AG04450 (cell line): ENCODE measurements at regions not wholly inside any gene's neighbourhood (a gene's known extent, or its start where the extent isn't known, plus 50 kb on each side); places are given as distances from the start of the nearest gene placed in this dataset.

Experiments used
- CTCF ChIA-PET: fragments of 300-600, 350-600 bp; formaldehyde crosslinking; extraction: SDS; loops from one replicate; lab custom pipeline; 2022; ENCODE audit warnings: antibody characterized with exemption, inconsistent platforms; lab: Charles Lee
- POLR2A ChIA-PET: fragments of 350-600 bp; formaldehyde crosslinking; extraction: SDS; loops from one replicate; lab custom pipeline; 2021; ENCODE audit warnings: antibody characterized with exemption, inconsistent platforms; lab: Yijun Ruan, JAX
- DNase-seq: peaks from one replicate; pipeline ENCODE4 v3.0.0-alpha.2; 2011; ENCODE audit warnings: low read depth, low spot score
- H3K27ac ChIP-seq: one replicate; pipeline ENCODE4 v1.5.1; 2012; ENCODE audit warnings: low read depth, low read length, control low read depth
- H3K27me3 ChIP-seq: one replicate; pipeline ENCODE4 v1.6.0; 2012; ENCODE audit warnings: low read length; ENCODE audit not compliant: control insufficient read depth, insufficient read depth
- H3K4me3 ChIP-seq: 2 replicates; pipeline ENCODE4 v1.5.1; 2011; ENCODE audit warnings: mild to moderate bottlenecking, low read depth, low read length, control low read depth
- H3K9me3 ChIP-seq: 2 replicates; pipeline ENCODE4 v1.5.1; 2012; ENCODE audit warnings: low read length; ENCODE audit not compliant: control insufficient read depth, insufficient read depth
- TF ChIP-seq, protein P1 (sequence below): IDR thresholded peaks from 2 replicates; pipeline ENCODE4 v1.5.1; 2011; ENCODE audit warnings: low read depth, low read length, control low read depth, inconsistent platforms

- TF ChIP-seq, protein P1, sequence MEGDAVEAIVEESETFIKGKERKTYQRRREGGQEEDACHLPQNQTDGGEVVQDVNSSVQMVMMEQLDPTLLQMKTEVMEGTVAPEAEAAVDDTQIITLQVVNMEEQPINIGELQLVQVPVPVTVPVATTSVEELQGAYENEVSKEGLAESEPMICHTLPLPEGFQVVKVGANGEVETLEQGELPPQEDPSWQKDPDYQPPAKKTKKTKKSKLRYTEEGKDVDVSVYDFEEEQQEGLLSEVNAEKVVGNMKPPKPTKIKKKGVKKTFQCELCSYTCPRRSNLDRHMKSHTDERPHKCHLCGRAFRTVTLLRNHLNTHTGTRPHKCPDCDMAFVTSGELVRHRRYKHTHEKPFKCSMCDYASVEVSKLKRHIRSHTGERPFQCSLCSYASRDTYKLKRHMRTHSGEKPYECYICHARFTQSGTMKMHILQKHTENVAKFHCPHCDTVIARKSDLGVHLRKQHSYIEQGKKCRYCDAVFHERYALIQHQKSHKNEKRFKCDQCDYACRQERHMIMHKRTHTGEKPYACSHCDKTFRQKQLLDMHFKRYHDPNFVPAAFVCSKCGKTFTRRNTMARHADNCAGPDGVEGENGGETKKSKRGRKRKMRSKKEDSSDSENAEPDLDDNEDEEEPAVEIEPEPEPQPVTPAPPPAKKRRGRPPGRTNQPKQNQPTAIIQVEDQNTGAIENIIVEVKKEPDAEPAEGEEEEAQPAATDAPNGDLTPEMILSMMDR: no peak
- POLR2A ChIA-PET: no interaction called here
- H3K4me3 ChIP-seq: no peak overlapping the region
- DNase-seq: no peak
- CTCF ChIA-PET: no interaction called here
- no peak overlapping the region for H3K27ac ChIP-seq
- H3K9me3 ChIP-seq: peaks cover 3% of the 10 kb centered on the region; the same call in 1 of the 2 replicates
- no peaks in the 10 kb centered on the region for H3K27me3 ChIP-seq
These were observed 767.7 kb downstream of the DTWD2 start for GRCh38 chr5:118220556-118221195.

GRCh38 chr5:118211606-118212005 lies 776.7 kb downstream of the DTWD2 start:
- DNase-seq: no peak

GRCh38 chr5:118208031-118208453 lies 780.3 kb downstream of the DTWD2 start:
- no peak for DNase-seq
- TF ChIP-seq, protein P1: no peak
- Histone ChIP-seq H3K27me3 (no peaks in the 10 kb centered on the region), H3K9me3 (peaks cover 22% of the 10 kb centered on the region), H3K27ac (no peak overlapping the region), H3K4me3 (no peak overlapping the region)
- CTCF ChIA-PET: no interaction called here
- POLR2A ChIA-PET: no interaction called here

More at GRCh38 chr5:118211606-118212005, 776.7 kb downstream of the DTWD2 start:
- TF ChIP-seq, protein P1: no peak
- Histone ChIP-seq H3K27me3 (no peaks in the 10 kb centered on the region), H3K4me3 (no peak overlapping the region), H3K27ac (no peak overlapping the region), H3K9me3 (peaks cover 19% of the 10 kb centered on the region)
- ChIA-PET CTCF (no interaction called here), POLR2A (no interaction called here)

- ChIA-PET CTCF (no interaction called here), POLR2A (no interaction called here)
- H3K9me3 ChIP-seq: peaks cover 3% of the 10 kb centered on the region; the same call in 1 of the 2 replicates
- no peak overlapping the region for H3K27ac ChIP-seq
- TF ChIP-seq, protein P1: no peak
- H3K27me3 ChIP-seq: no peaks in the 10 kb centered on the region
- no peak for DNase-seq
- H3K4me3 ChIP-seq: no peak overlapping the region
These were observed 788.5 kb downstream of the DTWD2 start for GRCh38 chr5:118199801-118200200.

- no peak overlapping the region for H3K27ac ChIP-seq
- no peak overlapping the region for H3K4me3 ChIP-seq
- H3K9me3 ChIP-seq: no peaks in the 10 kb centered on the region
- POLR2A ChIA-PET: no interaction called here
- H3K27me3 ChIP-seq: no peaks in the 10 kb centered on the region
- DNase-seq: no peak
- TF ChIP-seq, protein P1: no peak
- CTCF ChIA-PET: no interaction called here
These were observed 792.1 kb downstream of the DTWD2 start for GRCh38 chr5:118196229-118196628.
